GM12892 (cell line): ENCODE measurements at regions not wholly inside any gene's neighbourhood (a gene's known extent, or its start where the extent isn't known, plus 50 kb on each side); places are given as distances from the start of the nearest gene placed in this dataset.

Source experiments
- POLR2A ChIP-seq: IDR thresholded peaks from 2 replicates; pipeline ENCODE4 v1.6.1; 2011; ENCODE audit warnings: low read depth, low read length, control low read depth
- POLR2AphosphoS5 ChIP-seq: IDR thresholded peaks from 2 replicates; pipeline ENCODE4 v1.6.1; 2011; ENCODE audit warnings: low read depth, low read length, control low read depth
- TAF1 ChIP-seq: IDR thresholded peaks from 2 replicates; pipeline ENCODE4 v1.6.1; 2011; ENCODE audit warnings: low read depth, mild to moderate bottlenecking, control low read depth, low read length, borderline replicate concordance

GRCh38 chr12:58186914-58187313, 245.5 kb downstream of the ATP23 start:
- TF ChIP-seq POLR2AphosphoS5 (no peak), POLR2A (no peak), TAF1 (no peak)
